ENCODE measurements at regions not wholly inside any gene's neighbourhood (a gene's known extent, or its start where the extent isn't known, plus 50 kb on each side); places are given as distances from the start of the nearest gene placed in this dataset.

- Histone ChIP-seq H2AFZ (ENCODE audit: low read depth, low read length) (no peak overlapping the region), H3K9me1 (replicated peaks; ENCODE audit: control insufficient read depth, extremely low read depth, insufficient read depth, low read length) (no peaks in the 10 kb centered on the region), H3K4me2 (ENCODE audit: insufficient read depth, low read length) (no peak overlapping the region), H3K27me3 (ENCODE audit: control insufficient read depth in 2 of 2, insufficient read depth in 2 of 2, low read length in 2 of 2) (no peaks in the 10 kb centered on the region), H4K20me1 (replicated peaks; ENCODE audit: control insufficient read depth, extremely low read depth, insufficient read depth, low read length) (no peaks in the 10 kb centered on the region), H3K4me3 (replicated peaks in 1 of 3; ENCODE audit: insufficient read depth in 1 of 3, low read depth in 1 of 3, low read length in 3 of 3) (no peak overlapping the region), H3K4me1 (ENCODE audit: control insufficient read depth, extremely low read depth, insufficient read depth, low read length) (no peaks in the 10 kb centered on the region), H3K27ac (ENCODE audit: insufficient read depth, low read depth, low read length) (no peak overlapping the region), H3K9ac (replicated peaks; ENCODE audit: extremely low read depth, insufficient read depth, low read length) (no peak overlapping the region), H3K79me2 (ENCODE audit: control insufficient read depth, insufficient read depth, low read length) (no peaks in the 10 kb centered on the region), H3K36me3 (ENCODE audit: control insufficient read depth in 2 of 2, extremely low read depth in 1 of 2, insufficient read depth in 2 of 2, low read length in 2 of 2) (no peaks in the 10 kb centered on the region), H3K9me3 (replicated peaks; ENCODE audit: control insufficient read depth, insufficient read depth, low read length) (no peaks in the 10 kb centered on the region)
- BruUV-seq (replicated peaks) = no TSS peak
- DNase-seq (ENCODE audit: low read depth, low spot score) (no peak), FAIRE-seq (no peak)
- TF ChIP-seq, protein P1, sequence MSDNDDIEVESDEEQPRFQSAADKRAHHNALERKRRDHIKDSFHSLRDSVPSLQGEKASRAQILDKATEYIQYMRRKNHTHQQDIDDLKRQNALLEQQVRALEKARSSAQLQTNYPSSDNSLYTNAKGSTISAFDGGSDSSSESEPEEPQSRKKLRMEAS (IDR thresholded peaks at IDR 0.05; ENCODE audit: insufficient read depth, insufficient read length) = no peak
- TF ChIP-seq JUN (IDR thresholded peaks at IDR 0.05; ENCODE audit: borderline replicate concordance, insufficient read depth, insufficient read length, low read depth) (no peak), MYC (IDR thresholded peaks at IDR 0.05; ENCODE audit: low read depth, low read length) (no peak), POLR2AphosphoS5 (IDR thresholded peaks at IDR 0.05; ENCODE audit: insufficient read depth, low read depth, low read length) (no peak), POLR2A (IDR thresholded peaks at IDR 0.05; ENCODE audit: low read depth, low read length) (no peak), FOS (IDR thresholded peaks at IDR 0.05; ENCODE audit: borderline replicate concordance, insufficient read depth, low read length) (no peak), GATA2 (IDR thresholded peaks at IDR 0.05; ENCODE audit: insufficient read depth, insufficient read length, low read depth, low read length) (no peak), EZH2 (IDR thresholded peaks at IDR 0.05; ENCODE audit: borderline replicate concordance, low read depth, low read length, severe bottlenecking) (no peak)
- TF ChIP-seq, protein P2, sequence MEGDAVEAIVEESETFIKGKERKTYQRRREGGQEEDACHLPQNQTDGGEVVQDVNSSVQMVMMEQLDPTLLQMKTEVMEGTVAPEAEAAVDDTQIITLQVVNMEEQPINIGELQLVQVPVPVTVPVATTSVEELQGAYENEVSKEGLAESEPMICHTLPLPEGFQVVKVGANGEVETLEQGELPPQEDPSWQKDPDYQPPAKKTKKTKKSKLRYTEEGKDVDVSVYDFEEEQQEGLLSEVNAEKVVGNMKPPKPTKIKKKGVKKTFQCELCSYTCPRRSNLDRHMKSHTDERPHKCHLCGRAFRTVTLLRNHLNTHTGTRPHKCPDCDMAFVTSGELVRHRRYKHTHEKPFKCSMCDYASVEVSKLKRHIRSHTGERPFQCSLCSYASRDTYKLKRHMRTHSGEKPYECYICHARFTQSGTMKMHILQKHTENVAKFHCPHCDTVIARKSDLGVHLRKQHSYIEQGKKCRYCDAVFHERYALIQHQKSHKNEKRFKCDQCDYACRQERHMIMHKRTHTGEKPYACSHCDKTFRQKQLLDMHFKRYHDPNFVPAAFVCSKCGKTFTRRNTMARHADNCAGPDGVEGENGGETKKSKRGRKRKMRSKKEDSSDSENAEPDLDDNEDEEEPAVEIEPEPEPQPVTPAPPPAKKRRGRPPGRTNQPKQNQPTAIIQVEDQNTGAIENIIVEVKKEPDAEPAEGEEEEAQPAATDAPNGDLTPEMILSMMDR (IDR thresholded peaks at IDR 0.05; ENCODE audit: extremely low read depth in 1 of 2, insufficient read depth in 1 of 2, low read depth in 1 of 2, low read length in 2 of 2) = no peak
- intact Hi-C loops (cut with micrococcal nuclease) (no loop called here), dilution Hi-C loops (cut with MboI; ENCODE audit: extremely low pct_ligation_motif_present, low sequenced_read_pairs) (no loop called here)
- POLR2A ChIA-PET = no interaction called here
- CTCF ChIA-PET = no interaction called here
Observed at GRCh38 chr4:66741081-66741480, 804.2 kb downstream of the CENPC start.

Measured in endothelial cell of umbilical vein (primary cell).